GM19452 (cell line): ENCODE measurements at regions not wholly inside any gene's neighbourhood (a gene's known extent, or its start where the extent isn't known, plus 50 kb on each side); places are given as distances from the start of the nearest gene placed in this dataset.

Experiments used
- ATAC-seq: cut with Tn5 transposase; IDR thresholded peaks from one replicate; pipeline ENCODE4 v1.9.1; 2021; ENCODE audit not compliant: unreplicated experiment

DNA sequence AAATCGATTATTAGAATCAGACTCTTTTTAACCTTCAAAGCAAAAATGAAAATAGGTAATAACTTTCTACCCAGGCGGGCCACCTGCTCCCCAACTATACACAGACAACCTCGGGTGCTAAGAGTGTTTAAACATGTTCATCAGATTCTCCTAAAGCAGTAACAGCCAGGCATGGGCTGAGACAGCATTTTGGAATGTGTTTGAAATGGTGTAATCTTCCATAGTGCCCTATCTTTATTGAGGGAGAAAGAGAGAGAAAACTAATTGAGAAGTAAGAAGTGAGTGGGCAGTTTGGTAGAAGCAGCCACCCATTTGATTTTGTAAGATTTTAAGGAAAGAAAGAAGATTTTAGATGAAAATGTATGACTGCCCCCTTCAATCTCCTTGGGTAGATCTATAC, 196.1 kb upstream of the CTAGE1 start:
- no peak for ATAC-seq

DNA sequence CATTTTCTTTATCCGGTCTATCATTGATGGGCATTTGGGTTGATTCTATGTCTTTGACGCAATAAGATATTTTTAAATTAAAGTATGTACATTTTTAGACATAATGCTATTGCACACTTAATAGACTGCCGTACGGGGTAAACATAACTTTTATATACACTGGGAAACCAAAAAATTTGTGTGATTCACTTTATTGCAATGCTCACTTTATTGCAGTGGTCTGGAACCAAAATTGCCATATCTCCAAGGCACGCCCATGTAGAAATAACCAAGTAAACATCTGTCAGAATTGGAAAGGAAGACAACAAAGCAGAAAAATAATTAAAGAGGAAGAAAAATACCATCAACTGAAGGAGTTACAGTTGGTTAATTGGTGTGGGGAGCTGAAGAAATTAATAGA, 205.8 kb upstream of the CTAGE1 start:
- no peak for ATAC-seq

DNA sequence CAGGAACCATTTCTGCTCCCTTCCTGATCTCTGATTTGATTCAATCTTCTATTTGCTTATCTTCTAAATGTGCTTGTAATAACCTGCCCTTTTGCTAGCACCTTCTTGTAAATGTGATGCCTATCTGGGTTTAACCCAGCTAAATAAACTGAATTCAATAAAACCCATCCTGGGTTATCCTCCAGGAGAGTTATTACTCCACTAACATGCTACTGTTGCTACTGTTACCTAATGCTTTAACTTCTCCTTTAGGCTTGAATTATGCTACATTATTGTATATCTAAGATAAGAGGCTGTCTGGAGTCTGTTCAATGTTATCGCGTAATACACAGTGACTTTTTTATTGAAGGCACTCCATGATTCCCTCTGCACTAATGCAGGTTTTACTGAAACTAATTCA, 206.5 kb upstream of the CTAGE1 start:
- ATAC-seq = no peak

DNA sequence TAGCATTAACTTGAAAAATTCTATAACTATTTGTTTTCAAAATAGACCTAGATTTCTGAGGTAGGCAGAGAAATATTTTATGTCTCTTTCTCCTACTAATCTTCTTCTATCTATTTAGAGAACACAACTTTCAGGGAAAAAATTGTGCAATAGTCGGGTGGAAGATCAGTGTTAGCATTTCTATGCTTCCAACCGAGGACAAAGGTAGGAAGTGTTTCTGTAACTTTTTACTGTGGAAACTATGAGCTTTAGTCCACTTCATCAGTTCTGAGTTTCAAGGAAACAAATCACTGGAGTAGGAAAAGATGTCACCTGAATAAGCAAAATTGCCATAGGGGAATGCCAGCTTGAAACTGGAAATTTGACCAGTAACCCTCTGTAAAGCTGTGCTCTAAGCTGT, 207.7 kb upstream of the CTAGE1 start:
- ATAC-seq = no peak

DNA sequence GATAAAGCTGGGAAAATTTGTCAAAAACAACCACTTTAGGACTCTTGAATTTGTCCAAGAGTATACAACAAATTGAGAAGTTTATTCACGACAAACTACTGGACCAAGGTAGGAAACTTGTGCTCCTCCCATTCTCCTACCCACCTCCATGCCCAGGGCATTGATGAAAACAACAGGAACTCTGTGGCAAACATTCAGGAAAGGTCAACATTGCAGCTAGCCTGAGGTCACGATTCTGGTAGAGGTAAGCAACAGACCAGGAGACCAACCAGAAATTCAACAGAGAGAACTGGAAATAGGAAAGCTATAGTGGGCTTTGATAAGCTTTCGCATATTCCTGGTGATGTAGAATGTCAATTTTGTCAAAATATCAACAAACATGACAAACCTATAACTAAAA, 209.1 kb upstream of the CTAGE1 start:
- no peak for ATAC-seq

DNA sequence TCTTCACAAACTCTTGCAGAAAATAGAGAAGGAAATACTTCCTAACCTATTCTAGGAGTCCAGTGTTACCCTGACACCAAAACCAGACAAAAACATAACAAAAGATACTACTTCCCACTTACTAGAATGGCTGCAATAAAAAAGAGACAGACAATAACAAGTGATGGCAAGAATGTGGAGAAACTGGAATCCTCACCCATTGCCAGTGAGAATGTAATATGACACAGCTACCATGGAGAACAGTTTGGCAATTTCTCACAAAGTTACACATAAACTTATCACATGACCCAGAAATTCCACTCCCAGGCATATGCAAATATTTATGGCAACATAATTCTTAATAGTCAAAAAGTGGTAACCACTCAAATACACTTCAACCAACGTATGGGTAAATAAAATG, 209.8 kb upstream of the CTAGE1 start:
- ATAC-seq = no peak

DNA sequence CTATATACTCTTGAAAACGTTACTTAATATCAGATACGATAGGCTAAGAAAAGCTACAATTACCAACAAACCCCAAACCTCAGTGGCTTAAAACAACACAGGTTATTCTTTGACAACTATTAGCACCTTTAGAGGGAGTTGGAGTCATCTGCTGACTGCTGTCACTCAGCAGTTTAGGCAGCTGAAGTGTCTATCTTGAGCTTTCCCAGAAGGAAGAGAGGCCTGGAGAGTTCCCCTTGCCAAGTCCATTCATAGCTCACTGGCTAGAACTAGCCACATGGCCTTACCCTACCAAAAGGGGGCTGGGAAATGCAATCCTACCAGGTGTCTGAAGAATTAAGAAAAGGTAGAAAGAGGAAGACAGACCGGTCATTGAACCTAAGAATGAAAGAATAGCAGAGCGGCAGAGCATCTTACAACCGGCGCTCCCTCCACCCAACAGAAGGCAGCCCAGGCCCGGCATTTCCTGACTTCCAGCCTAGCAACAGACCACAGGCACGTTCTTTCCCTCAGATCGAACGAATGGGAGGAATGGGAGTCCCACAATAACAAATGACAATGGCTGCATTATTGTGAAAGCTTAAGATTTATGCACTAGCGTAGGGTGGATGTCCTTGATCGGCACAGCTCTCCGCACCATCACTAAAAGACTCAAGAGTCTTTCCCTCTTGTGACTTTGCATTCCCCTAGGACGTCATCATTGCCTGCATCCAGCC, 211.2 kb upstream of the CTAGE1 start:
- ATAC-seq = no peak

DNA sequence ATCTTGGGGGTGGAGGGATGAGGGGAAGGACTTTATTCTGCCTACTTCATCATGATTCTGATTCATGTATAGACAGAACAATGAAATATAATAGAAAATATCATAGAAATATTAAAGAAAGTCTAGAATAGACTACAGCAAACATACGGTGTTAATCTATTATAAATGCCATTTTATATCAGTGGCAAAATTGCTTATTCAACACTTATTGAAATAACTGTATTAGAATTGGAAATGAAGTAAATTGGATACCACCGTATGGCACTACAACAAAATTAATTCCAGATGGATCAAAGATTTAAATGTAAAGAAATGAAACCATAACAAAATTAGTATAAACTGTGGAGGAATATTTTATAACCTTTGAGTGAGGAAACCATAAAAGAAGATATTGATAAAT, 213.3 kb upstream of the CTAGE1 start:
- no peak for ATAC-seq

DNA sequence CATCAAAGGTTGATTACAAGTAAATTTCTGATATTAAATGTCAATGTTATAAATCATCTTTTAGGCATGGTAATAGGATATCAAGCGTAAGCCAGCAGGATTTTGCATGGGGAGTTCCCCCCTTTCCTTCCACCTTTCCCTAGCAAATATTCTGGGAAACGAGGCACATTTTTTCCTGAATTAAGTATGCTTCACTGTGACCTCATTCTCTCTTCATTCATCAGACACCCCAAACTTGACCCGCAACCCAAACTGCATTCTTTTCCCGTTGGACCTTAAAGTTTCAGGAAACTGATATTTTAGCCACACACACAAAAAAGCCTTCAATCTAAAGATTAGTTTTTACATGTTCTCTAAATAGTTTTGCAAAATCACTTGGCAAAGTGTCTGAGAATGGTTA, 214.5 kb upstream of the CTAGE1 start:
- no peak for ATAC-seq

DNA sequence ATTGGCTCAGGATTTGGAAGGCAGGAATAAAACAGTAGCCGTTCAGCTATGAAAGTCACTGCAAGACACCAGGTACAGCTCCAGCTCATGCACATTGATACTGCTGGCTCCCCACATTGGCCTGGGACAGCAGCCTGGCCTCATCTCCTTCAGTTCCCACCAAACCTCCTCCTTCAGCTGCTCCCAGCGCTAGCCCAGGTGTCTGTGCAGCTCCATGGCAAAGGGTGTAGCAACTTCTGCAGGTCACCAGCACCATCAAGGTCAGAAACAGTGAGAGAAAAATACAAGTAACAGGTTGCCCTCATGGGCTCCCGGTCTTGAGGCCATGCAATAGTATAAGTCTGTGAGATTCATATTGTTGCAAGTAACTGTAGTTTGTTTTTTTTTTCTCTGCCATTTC, 216.7 kb upstream of the CTAGE1 start:
- ATAC-seq = no peak

DNA sequence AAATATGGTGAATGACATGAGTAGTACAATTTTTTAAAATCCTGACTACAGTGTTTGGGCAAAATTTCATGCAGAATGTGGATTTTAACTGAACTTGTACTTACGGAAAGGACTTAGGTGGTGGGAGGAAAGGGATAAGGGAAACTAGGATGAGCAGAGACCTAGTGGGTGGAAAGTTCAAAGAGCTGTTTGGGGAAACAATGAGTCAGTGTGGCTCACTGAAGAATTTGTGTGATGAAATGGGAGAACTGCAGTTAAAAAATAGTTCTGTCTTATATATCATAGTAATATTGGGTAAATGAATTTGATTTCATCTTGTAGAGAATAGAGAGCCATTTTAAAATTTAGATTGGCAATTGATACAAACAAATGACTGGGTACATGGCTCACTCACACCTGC, 220.1 kb upstream of the CTAGE1 start:
- ATAC-seq = no peak

DNA sequence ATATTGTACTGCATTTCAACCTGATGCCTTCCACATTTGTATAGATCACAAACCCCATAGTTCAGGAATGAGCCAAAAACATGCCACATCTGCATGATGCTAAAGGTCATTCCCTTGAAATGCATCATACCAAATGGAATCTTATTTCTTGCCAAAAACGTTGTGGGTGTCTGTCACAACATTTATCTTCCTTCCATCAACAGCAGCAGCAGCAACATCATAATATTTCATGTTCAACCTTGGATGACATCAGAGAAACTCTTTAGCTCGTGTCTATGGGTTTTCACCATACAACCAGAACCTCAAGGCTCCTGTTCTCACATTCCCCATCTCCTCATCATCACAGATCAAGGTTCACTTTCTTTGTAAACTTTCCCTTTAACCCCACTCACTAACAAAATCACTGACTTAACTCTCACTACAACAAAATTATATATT, 221.3 kb upstream of the CTAGE1 start:
- ATAC-seq = no peak

DNA sequence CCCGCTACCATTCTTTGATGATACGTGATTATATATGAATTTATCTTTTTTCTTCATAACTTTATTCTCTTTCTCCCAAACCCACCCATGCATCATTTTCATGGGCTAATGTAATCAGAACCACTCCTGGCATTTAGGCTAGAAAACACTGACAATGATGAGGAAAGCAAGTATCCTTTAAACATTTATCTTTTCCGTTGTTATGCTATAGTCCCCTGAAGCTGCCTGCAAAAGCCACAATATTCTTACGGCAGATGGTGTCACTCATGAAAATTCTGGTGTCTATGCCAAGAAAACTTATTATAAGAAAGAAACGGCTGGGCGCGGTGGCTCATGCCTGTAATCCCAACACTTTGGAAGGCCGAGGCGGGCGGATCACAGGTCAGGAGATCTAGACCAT, 221.8 kb upstream of the CTAGE1 start:
- ATAC-seq = no peak

DNA sequence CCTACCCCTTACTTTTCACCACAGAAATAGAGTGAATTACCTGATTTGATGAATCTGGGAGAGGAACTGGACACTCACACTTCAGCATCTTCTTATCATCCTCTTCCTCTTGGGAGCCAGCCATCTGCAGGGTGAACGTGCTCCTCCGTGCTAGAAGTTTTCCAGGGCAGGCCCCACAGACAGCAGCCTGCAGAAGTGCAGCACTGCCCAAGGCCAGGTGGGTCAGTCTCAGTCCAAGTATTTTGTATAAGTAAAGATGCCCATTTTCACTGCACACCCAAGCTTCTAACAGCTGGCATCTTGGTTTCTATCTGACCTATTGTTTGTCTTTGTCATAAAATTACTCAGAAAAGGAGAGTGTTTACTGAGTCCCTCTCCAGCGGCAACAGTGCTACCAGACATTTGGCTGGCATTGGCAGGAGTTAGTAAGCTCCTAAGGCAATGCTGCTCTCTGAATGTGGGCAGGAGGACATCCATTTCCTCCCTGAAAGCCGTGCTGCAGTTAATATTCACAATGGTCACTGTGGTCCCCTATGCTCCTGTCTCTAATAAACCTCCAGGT, 222.6 kb upstream of the CTAGE1 start:
- ATAC-seq = no peak

DNA sequence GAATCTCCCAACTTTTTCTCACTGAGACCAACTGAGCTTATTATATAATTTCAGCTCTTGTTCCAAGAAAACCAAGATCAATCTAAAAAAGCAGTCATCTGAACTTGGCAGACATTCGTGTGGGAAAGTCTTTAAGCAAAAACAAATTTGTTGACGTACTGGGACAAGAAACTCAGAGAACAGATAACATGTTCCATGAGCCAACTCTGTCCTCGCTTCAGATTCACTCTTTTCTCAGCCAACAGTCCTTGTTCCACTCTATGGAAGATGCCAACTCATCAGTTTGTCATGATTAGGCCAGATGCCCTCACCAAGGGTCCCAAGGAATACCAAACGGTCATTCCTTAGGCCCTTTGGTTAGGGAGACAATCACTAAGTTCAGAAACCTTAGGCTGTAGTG, 224.2 kb upstream of the CTAGE1 start:
- no peak for ATAC-seq

DNA sequence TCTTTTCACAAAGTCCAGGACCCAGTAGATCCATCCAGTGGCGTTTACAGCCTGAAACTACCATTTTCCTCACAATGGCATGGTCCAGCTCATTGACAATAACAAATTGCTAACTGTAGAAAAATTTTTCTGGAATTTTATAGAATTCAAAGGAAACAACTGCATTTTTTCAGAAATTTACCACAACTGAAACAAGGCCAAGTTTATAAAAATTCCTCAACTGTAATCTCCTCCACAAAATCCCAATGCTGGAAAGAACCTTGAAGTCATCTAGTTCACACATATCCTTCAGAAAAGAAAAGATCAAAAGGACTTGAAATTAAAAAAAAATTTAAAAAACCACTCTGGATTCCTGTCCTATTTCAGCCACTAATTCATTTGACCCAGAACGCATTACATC, 226.0 kb upstream of the CTAGE1 start:
- no peak for ATAC-seq

DNA sequence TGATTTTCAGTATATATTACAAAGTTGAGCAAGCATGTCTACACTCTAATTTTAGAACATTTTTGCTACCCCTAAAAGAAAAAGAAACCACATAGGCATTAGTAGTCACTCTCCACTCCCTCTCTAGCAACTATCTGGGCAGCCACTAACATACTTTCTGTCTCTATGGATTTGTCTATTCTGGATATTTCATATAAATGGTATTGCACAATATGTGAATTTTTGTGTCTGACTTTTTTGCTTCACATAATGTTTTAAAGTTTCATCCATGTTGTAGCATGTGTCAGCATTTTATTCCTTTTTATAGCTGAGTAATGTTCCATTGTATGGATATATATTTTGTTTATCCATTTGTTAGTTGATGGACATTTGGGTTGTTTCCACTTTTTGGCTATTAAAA, 232.5 kb upstream of the CTAGE1 start:
- ATAC-seq = no peak

DNA sequence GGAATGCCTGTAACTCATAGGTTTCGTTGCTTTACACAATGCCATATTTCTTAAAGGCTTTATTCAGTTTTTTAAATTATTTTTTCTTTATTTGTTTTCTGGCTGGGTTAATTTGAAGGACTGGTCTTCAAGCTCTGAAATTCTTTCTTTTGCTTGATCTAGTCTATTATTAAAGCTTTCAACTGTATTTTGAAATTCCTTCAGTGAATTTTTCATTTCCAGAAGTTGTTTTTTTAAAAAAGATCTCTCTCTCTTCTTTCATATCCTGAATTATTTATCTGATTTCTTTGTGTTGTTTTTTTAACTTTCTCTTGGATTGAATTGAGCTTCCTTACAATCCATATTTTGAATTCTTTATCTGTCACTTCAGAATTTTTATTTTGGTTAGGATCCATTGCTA, 239.9 kb upstream of the CTAGE1 start:
- ATAC-seq = no peak

DNA sequence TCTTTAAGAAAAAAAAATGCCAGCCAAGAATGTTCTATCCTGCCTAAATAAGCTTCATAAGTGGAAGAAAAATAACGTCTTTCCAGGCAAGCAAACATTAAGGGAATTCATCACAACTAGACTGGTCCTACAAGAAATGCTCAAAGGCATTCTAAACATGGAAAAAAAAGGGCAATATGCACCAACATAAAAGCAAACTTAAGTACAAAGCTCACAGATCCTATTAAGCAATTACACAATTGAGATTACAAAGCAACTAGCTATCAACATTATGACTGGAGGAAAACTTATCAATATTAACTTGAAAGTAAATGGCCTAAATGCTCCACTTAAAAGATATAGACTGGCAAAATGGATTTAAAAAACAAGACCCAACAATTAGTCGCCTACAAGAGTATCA, 240.6 kb upstream of the CTAGE1 start:
- no peak for ATAC-seq

DNA sequence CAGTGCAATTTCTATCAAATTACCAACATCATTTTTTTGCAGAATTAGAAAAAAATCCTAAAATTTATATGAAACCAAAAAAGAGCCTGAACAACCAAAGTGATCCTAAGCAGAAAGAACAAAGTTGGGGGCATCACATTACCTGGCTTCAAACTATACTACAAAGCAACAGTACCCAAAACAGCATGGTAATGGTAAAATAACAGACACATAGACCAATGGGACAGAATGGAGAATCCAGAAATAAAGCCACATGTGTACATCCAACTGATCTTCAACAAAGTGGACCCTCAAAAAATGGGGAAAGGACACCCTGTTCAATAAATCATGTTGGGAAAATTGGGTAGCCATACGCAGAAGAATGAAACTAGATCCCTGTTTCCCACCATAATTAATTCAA, 245.7 kb upstream of the CTAGE1 start:
- ATAC-seq = no peak

DNA sequence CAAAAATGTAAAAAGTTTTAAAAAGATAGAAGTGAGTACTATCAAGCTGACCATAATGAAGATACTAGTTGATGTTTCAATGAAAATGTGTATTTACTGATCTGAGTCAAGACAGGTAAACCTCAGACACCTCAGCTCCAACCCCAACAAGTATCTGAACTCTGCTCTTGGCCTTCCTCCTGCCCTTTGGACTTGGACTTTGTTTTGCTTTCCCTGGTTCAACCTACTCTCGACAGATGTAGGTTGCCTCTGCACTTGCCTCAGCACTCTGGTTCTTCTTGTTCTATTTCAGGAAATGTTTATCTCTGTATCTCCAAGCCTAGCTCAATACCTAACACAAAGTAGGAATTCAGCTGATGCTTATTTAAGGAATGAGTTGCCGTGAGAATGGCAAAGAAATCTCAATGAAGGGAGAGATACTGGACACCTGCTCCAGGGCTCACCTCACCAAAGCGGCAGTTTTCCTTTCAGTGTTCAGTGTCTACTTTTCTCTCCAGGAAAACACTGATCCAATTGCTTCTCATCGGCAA, 248.8 kb upstream of the CTAGE1 start:
- no peak for ATAC-seq

DNA sequence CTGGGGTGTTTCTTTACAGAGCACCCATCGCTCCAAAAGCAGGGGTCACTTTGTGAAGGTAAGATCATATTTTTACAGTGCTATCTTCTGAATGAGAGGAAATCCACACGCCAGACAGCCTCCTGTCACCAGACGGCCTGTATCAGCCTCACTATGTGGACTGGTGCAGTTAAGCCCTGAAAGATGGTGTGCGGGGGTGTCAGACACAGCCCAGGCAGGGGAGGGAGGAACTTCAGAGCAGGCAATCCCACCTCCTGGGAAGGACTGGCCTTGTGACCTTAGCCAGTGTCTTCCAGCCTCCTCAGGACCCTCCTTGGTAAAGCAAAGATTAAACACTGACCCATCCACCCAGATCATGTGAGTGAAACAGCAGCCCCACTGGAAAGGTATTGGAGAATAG, 249.4 kb upstream of the CTAGE1 start:
- ATAC-seq = no peak
